ENCODE measurements at regions not wholly inside any gene's neighbourhood (a gene's known extent, or its start where the extent isn't known, plus 50 kb on each side); places are given as distances from the start of the nearest gene placed in this dataset.
"Not testable (repeated sequence)": the region's sequence is repeated elsewhere in the genome, so short reads cannot be mapped to it uniquely, and the experiment has no call there.

GRCh38 chr7:108920490-108920889 lies 350.8 kb downstream of the DNAJB9 start:
- ATAC-seq (ENCODE audit: low FRiP score) (no peak), DNase-seq (no peak)
- intact Hi-C loops (cut with DNase I) = no loop called here
- Histone ChIP-seq H3K9me3 (ENCODE audit: control insufficient read depth, low read length) (no peaks in the 10 kb centered on the region), H3K27ac (ENCODE audit: low read depth in 1 of 2, low read length in 2 of 2) (no peak overlapping the region), H3K27me3 (ENCODE audit: control insufficient read depth in 1 of 2, insufficient read depth in 2 of 2, low read length in 1 of 2) (no peaks in the 10 kb centered on the region), H3K4me3 (ENCODE audit: low read length in 2 of 2) (no peak overlapping the region), H3K4me1 (ENCODE audit: control insufficient read depth in 1 of 2, insufficient read depth in 2 of 2, low read length in 2 of 2) (no peaks in the 10 kb centered on the region), H3K36me3 (ENCODE audit: control insufficient read depth in 1 of 2, insufficient read depth in 2 of 2, low read length in 1 of 2) (no peaks in the 10 kb centered on the region)
- WGBS, 2 donors = 53 to 75% methylated on average over 1 of the region's 1 CpG

- ATAC-seq (ENCODE audit: low FRiP score); DNase-seq; H3K4me3 ChIP-seq (ENCODE audit: low read length in 2 of 2); H3K27ac ChIP-seq (ENCODE audit: low read depth in 1 of 2, low read length in 2 of 2); H3K4me1 ChIP-seq (ENCODE audit: control insufficient read depth in 1 of 2, insufficient read depth in 2 of 2, low read length in 2 of 2); H3K36me3 ChIP-seq (ENCODE audit: control insufficient read depth in 1 of 2, insufficient read depth in 2 of 2, low read length in 1 of 2); H3K9me3 ChIP-seq (ENCODE audit: control insufficient read depth, low read length); H3K27me3 ChIP-seq (ENCODE audit: control insufficient read depth in 1 of 2, insufficient read depth in 2 of 2, low read length in 1 of 2); intact Hi-C loops (cut with DNase I): not testable (repeated sequence)
- 94 to 95% methylated on average over 14 of the region's 14 CpGs for WGBS, 2 donors
Observed at GRCh38 chr7:108943048-108943447, 373.4 kb downstream of the DNAJB9 start.

GRCh38 chr7:108947526-108947925 lies 377.9 kb downstream of the DNAJB9 start:
- H3K27me3 ChIP-seq (ENCODE audit: control insufficient read depth in 1 of 2, insufficient read depth in 2 of 2, low read length in 1 of 2) = no peaks in the 10 kb centered on the region
- 44 to 59% methylated on average over 4 of the region's 4 CpGs for WGBS, 2 donors
- intact Hi-C loops (cut with DNase I) = no loop called here

GRCh38 chr7:108972004-108972403 lies 402.3 kb downstream of the DNAJB9 start:
- Histone ChIP-seq H3K27ac (ENCODE audit: low read depth in 1 of 2, low read length in 2 of 2) (no peak overlapping the region), H3K4me3 (ENCODE audit: low read length in 2 of 2) (no peak overlapping the region), H3K27me3 (ENCODE audit: control insufficient read depth in 1 of 2, insufficient read depth in 2 of 2, low read length in 1 of 2) (no peaks in the 10 kb centered on the region), H3K9me3 (ENCODE audit: control insufficient read depth, low read length) (no peaks in the 10 kb centered on the region), H3K36me3 (ENCODE audit: control insufficient read depth in 1 of 2, insufficient read depth in 2 of 2, low read length in 1 of 2) (no peaks in the 10 kb centered on the region), H3K4me1 (ENCODE audit: control insufficient read depth in 1 of 2, insufficient read depth in 2 of 2, low read length in 2 of 2) (no peaks in the 10 kb centered on the region)
- WGBS, 2 donors = 4 to 8% methylated on average over 2 of the region's 2 CpGs
- DNase-seq (no peak), ATAC-seq (ENCODE audit: low FRiP score) (no peak)
- intact Hi-C loops (cut with DNase I) = no loop called here

More at GRCh38 chr7:108947526-108947925, 377.9 kb downstream of the DNAJB9 start:
- no peaks in the 10 kb centered on the region for H3K4me1 ChIP-seq (ENCODE audit: control insufficient read depth in 1 of 2, insufficient read depth in 2 of 2, low read length in 2 of 2)
- H3K36me3 ChIP-seq (ENCODE audit: control insufficient read depth in 1 of 2, insufficient read depth in 2 of 2, low read length in 1 of 2) = no peaks in the 10 kb centered on the region
- H3K27ac ChIP-seq (ENCODE audit: low read depth in 1 of 2, low read length in 2 of 2) = no peak overlapping the region
- ATAC-seq (ENCODE audit: low FRiP score) (no peak), DNase-seq (no peak)
- H3K4me3 ChIP-seq (ENCODE audit: low read length in 2 of 2) = no peak overlapping the region
- no peaks in the 10 kb centered on the region for H3K9me3 ChIP-seq (ENCODE audit: control insufficient read depth, low read length)

GRCh38 chr7:108973075-108973474 lies 403.4 kb downstream of the DNAJB9 start:
- no peaks in the 10 kb centered on the region for H3K36me3 ChIP-seq (ENCODE audit: control insufficient read depth in 1 of 2, insufficient read depth in 2 of 2, low read length in 1 of 2)
- intact Hi-C loops (cut with DNase I) = no loop called here
- H3K9me3 ChIP-seq (ENCODE audit: control insufficient read depth, low read length) = no peaks in the 10 kb centered on the region
- H3K4me3 ChIP-seq (ENCODE audit: low read length in 2 of 2) = no peak overlapping the region
- H3K27me3 ChIP-seq (ENCODE audit: control insufficient read depth in 1 of 2, insufficient read depth in 2 of 2, low read length in 1 of 2) = no peaks in the 10 kb centered on the region
- WGBS, 2 donors = 93 to 97% methylated on average over 1 of the region's 1 CpG
- ATAC-seq (ENCODE audit: low FRiP score) (no peak), DNase-seq (no peak)
- H3K27ac ChIP-seq (ENCODE audit: low read depth in 1 of 2, low read length in 2 of 2) = no peak overlapping the region
- H3K4me1 ChIP-seq (ENCODE audit: control insufficient read depth in 1 of 2, insufficient read depth in 2 of 2, low read length in 2 of 2) = no peaks in the 10 kb centered on the region

GRCh38 chr7:108974641-108975040 lies 405.0 kb downstream of the DNAJB9 start:
- H3K4me1 ChIP-seq (ENCODE audit: control insufficient read depth in 1 of 2, insufficient read depth in 2 of 2, low read length in 2 of 2) = no peaks in the 10 kb centered on the region
- no peaks in the 10 kb centered on the region for H3K9me3 ChIP-seq (ENCODE audit: control insufficient read depth, low read length)
- H3K36me3 ChIP-seq (ENCODE audit: control insufficient read depth in 1 of 2, insufficient read depth in 2 of 2, low read length in 1 of 2) = no peaks in the 10 kb centered on the region
- H3K4me3 ChIP-seq (ENCODE audit: low read length in 2 of 2) = no peak overlapping the region
- DNase-seq (no peak), ATAC-seq (ENCODE audit: low FRiP score) (no peak)
- intact Hi-C loops (cut with DNase I) = no loop called here
- 80 to 90% methylated on average over 1 of the region's 1 CpG for WGBS, 2 donors
- no peaks in the 10 kb centered on the region for H3K27me3 ChIP-seq (ENCODE audit: control insufficient read depth in 1 of 2, insufficient read depth in 2 of 2, low read length in 1 of 2)
- H3K27ac ChIP-seq (ENCODE audit: low read depth in 1 of 2, low read length in 2 of 2) = no peak overlapping the region

- Histone ChIP-seq H3K9me3 (ENCODE audit: control insufficient read depth, low read length) (no peaks in the 10 kb centered on the region), H3K27me3 (ENCODE audit: control insufficient read depth in 1 of 2, insufficient read depth in 2 of 2, low read length in 1 of 2) (no peaks in the 10 kb centered on the region), H3K4me3 (ENCODE audit: low read length in 2 of 2) (no peak overlapping the region), H3K36me3 (ENCODE audit: control insufficient read depth in 1 of 2, insufficient read depth in 2 of 2, low read length in 1 of 2) (no peaks in the 10 kb centered on the region), H3K4me1 (ENCODE audit: control insufficient read depth in 1 of 2, insufficient read depth in 2 of 2, low read length in 2 of 2) (no peaks in the 10 kb centered on the region), H3K27ac (ENCODE audit: low read depth in 1 of 2, low read length in 2 of 2) (no peak overlapping the region)
- WGBS, 2 donors = 66 to 68% methylated on average over 3 of the region's 3 CpGs
- DNase-seq (no peak), ATAC-seq (ENCODE audit: low FRiP score) (no peak)
- intact Hi-C loops (cut with DNase I) = no loop called here
Observed at GRCh38 chr7:108985037-108985436, 415.4 kb downstream of the DNAJB9 start.

GRCh38 chr7:108989319-108989718 lies 419.6 kb downstream of the DNAJB9 start:
- 97 to 100% methylated on average over 2 of the region's 2 CpGs for WGBS, 2 donors
- no peaks in the 10 kb centered on the region for H3K36me3 ChIP-seq (ENCODE audit: control insufficient read depth in 1 of 2, insufficient read depth in 2 of 2, low read length in 1 of 2)
- intact Hi-C loops (cut with DNase I) = no loop called here
- no peaks in the 10 kb centered on the region for H3K4me1 ChIP-seq (ENCODE audit: control insufficient read depth in 1 of 2, insufficient read depth in 2 of 2, low read length in 2 of 2)
- H3K4me3 ChIP-seq (ENCODE audit: low read length in 2 of 2) = no peak overlapping the region
- no peaks in the 10 kb centered on the region for H3K9me3 ChIP-seq (ENCODE audit: control insufficient read depth, low read length)
- ATAC-seq (ENCODE audit: low FRiP score) (no peak), DNase-seq (no peak)
- H3K27me3 ChIP-seq (ENCODE audit: control insufficient read depth in 1 of 2, insufficient read depth in 2 of 2, low read length in 1 of 2) = no peaks in the 10 kb centered on the region
- no peak overlapping the region for H3K27ac ChIP-seq (ENCODE audit: low read depth in 1 of 2, low read length in 2 of 2)

GRCh38 chr7:108997480-108997879 lies 427.8 kb downstream of the DNAJB9 start:
- Histone ChIP-seq H3K36me3 (ENCODE audit: control insufficient read depth in 1 of 2, insufficient read depth in 2 of 2, low read length in 1 of 2) (no peaks in the 10 kb centered on the region), H3K27ac (ENCODE audit: low read depth in 1 of 2, low read length in 2 of 2) (no peak overlapping the region), H3K4me3 (ENCODE audit: low read length in 2 of 2) (no peak overlapping the region), H3K27me3 (ENCODE audit: control insufficient read depth in 1 of 2, insufficient read depth in 2 of 2, low read length in 1 of 2) (no peaks in the 10 kb centered on the region), H3K4me1 (ENCODE audit: control insufficient read depth in 1 of 2, insufficient read depth in 2 of 2, low read length in 2 of 2) (no peaks in the 10 kb centered on the region), H3K9me3 (ENCODE audit: control insufficient read depth, low read length) (no peaks in the 10 kb centered on the region)
- DNase-seq (no peak), ATAC-seq (ENCODE audit: low FRiP score) (no peak)
- intact Hi-C loops (cut with DNase I) = no loop called here
- WGBS, 2 donors = 93 to 94% methylated on average over 6 of the region's 6 CpGs
